WTC11 (cell line): ENCODE measurements at regions not wholly inside any gene's neighbourhood (a gene's known extent, or its start where the extent isn't known, plus 50 kb on each side); places are given as distances from the start of the nearest gene placed in this dataset.

Experiments
- ATAC-seq: fragments of 200-7000 bp; cut with Tn5 transposase; 2 replicates; pipeline ENCODE4 v1.10.0; 2021; ENCODE audit warnings: mild to moderate bottlenecking, moderate library complexity
- CTCF ChIA-PET: fragments of 300-600 bp; sonication (Branson Sonifier 250); formaldehyde crosslinking; loops from one replicate; lab custom pipeline; 2021; ENCODE audit warnings: antibody characterized with exemption; lab: Charles Lee
- POLR2A ChIA-PET: fragments of 350-600 bp; sonication (Branson Sonifier 250); formaldehyde crosslinking; loops from one replicate; lab custom pipeline; 2021; ENCODE audit warnings: antibody characterized with exemption; lab: Charles Lee
- DNase-seq: peaks from one replicate; pipeline ENCODE4 v3.0.0; 2021; ENCODE audit warnings: low spot score
- H3K27ac Mint-ChIP-seq: 2 replicates; pipeline ENCODE4 v1.8.0; 2021; ENCODE audit warnings: mixed read lengths
- H3K27me3 Mint-ChIP-seq: 2 replicates; pipeline ENCODE4 v1.8.0; 2021; ENCODE audit warnings: low read depth, mild to moderate bottlenecking, moderate library complexity, mixed read lengths
- H3K36me3 Mint-ChIP-seq: 2 replicates; pipeline ENCODE4 v1.8.0; 2021; ENCODE audit warnings: mixed read lengths
- H3K4me1 Mint-ChIP-seq: 2 replicates; pipeline ENCODE4 v1.8.0; 2022; ENCODE audit warnings: mixed read lengths
- H3K4me3 Mint-ChIP-seq: 2 replicates; pipeline ENCODE4 v1.8.0; 2021; ENCODE audit warnings: mild to moderate bottlenecking, moderate library complexity, mixed read lengths
- H3K9me3 Mint-ChIP-seq: 2 replicates; pipeline ENCODE4 v1.8.0; 2021; ENCODE audit warnings: mixed read lengths
- ATF2 ChIP-seq: sonication (generic); formaldehyde crosslinking; IDR thresholded peaks from 2 replicates; pipeline ENCODE4 v1.8.1; 2022; ENCODE audit warnings: low read depth, missing genetic modification reagents, borderline replicate concordance
- E2F4 ChIP-seq: sonication (generic); formaldehyde crosslinking; IDR thresholded peaks from 2 replicates; pipeline ENCODE4 v1.8.1; 2022; ENCODE audit warnings: low read depth, mild to moderate bottlenecking, moderate library complexity, missing genetic modification reagents, borderline replicate concordance
- E2F5 ChIP-seq: sonication (generic); formaldehyde crosslinking; IDR thresholded peaks from 2 replicates; pipeline ENCODE4 v1.8.1; 2022; ENCODE audit warnings: mild to moderate bottlenecking, moderate library complexity, missing genetic modification reagents
- ERG ChIP-seq: fragments of 250-450 bp; sonication (Bioruptor Pico); IDR thresholded peaks from 2 replicates; pipeline ENCODE4 v1.8.0; 2021; ENCODE audit warnings: mild to moderate bottlenecking
- ESRRA ChIP-seq: sonication (generic); formaldehyde crosslinking; IDR thresholded peaks from 2 replicates; pipeline ENCODE4 v1.8.1; 2022; ENCODE audit warnings: mild to moderate bottlenecking, missing genetic modification reagents, borderline replicate concordance
- ETV6 ChIP-seq: sonication (generic); formaldehyde crosslinking; IDR thresholded peaks from 2 replicates; pipeline ENCODE4 v1.8.1; 2022; ENCODE audit warnings: mild to moderate bottlenecking, missing genetic modification reagents
- GTF2I ChIP-seq: fragments of 250-450 bp; sonication (Bioruptor Pico); conservative IDR thresholded peaks from 2 replicates; pipeline ENCODE4 v1.4.0; 2021; ENCODE audit warnings: mild to moderate bottlenecking
- NR3C1 ChIP-seq: sonication (generic); formaldehyde crosslinking; conservative IDR thresholded peaks from 2 replicates; pipeline ENCODE4 v1.8.1; 2023; ENCODE audit warnings: low read depth, mild to moderate bottlenecking, missing genetic modification reagents
- PRDM15 ChIP-seq: sonication (generic); formaldehyde crosslinking; IDR thresholded peaks from 2 replicates; pipeline ENCODE4 v1.8.0; 2022; ENCODE audit warnings: missing genetic modification reagents
- TEAD1 ChIP-seq: sonication (generic); formaldehyde crosslinking; IDR thresholded peaks from 2 replicates; pipeline ENCODE4 v1.8.0; 2022; ENCODE audit warnings: mild to moderate bottlenecking, missing genetic modification reagents
- ZMAT4 ChIP-seq: fragments of 250-450 bp; sonication (Bioruptor Pico); IDR thresholded peaks from 2 replicates; pipeline ENCODE4 v1.9.0; 2021; ENCODE audit warnings: mild to moderate bottlenecking
- ZNF138 ChIP-seq: sonication (generic); formaldehyde crosslinking; conservative IDR thresholded peaks from 2 replicates; pipeline ENCODE4 v1.8.1; 2022; ENCODE audit warnings: mild to moderate bottlenecking, moderate library complexity, missing genetic modification reagents
- ZNF219 ChIP-seq: sonication (generic); formaldehyde crosslinking; IDR thresholded peaks from 2 replicates; pipeline ENCODE4 v1.8.0; 2023; ENCODE audit warnings: missing genetic modification reagents, mild to moderate bottlenecking, borderline replicate concordance
- ZNF281 ChIP-seq: sonication (generic); formaldehyde crosslinking; IDR thresholded peaks from 2 replicates; pipeline ENCODE4 v1.8.0; 2023; ENCODE audit warnings: mild to moderate bottlenecking, missing genetic modification reagents
- ZNF425 ChIP-seq: fragments of 250-450 bp; sonication (Bioruptor Pico); conservative IDR thresholded peaks from 2 replicates; pipeline ENCODE4 v1.9.0; 2021; ENCODE audit warnings: mild to moderate bottlenecking

- POLR2A ChIA-PET, result no interaction called here
- ATAC-seq, result no peak
- no peaks in the 10 kb centered on the region for H3K4me1 Mint-ChIP-seq
- H3K9me3 Mint-ChIP-seq, result no peaks in the 10 kb centered on the region
- no peaks in the 10 kb centered on the region for H3K27me3 Mint-ChIP-seq
- no peak overlapping the region for H3K4me3 Mint-ChIP-seq
- TF ChIP-seq TEAD1 (CRISPR knock-in tag) (no peak), ERG (CRISPR knock-in tag) (no peak), ETV6 (CRISPR knock-in tag) (no peak)
- H3K27ac Mint-ChIP-seq, result no peak overlapping the region
- no peaks in the 10 kb centered on the region for H3K36me3 Mint-ChIP-seq
- DNase-seq, result no peak
- CTCF ChIA-PET, result no interaction called here
Measured at GRCh38 chr15:37625576-37625975, 308.9 kb upstream of the TMCO5A start.

- no peak for TF ChIP-seq ATF2
- TF ChIP-seq ZNF138 (CRISPR knock-in tag), result no peak
- TF ChIP-seq ZNF219 (CRISPR knock-in tag), result no peak
- no peak for TF ChIP-seq GTF2I
- Mint-ChIP-seq H3K27me3 (no peaks in the 10 kb centered on the region), H3K4me3 (no peak overlapping the region), H3K9me3 (no peaks in the 10 kb centered on the region), H3K4me1 (no peaks in the 10 kb centered on the region), H3K36me3 (no peaks in the 10 kb centered on the region), H3K27ac (no peak overlapping the region)
- no peak for ATAC-seq
- DNase-seq, result no peak
- CTCF ChIA-PET, result no interaction called here
- POLR2A ChIA-PET, result no interaction called here
Measured at GRCh38 chr15:37628507-37628906, 305.9 kb upstream of the TMCO5A start.

GRCh38 chr15:37636736-37637135 is 297.7 kb upstream of the TMCO5A start:
- Mint-ChIP-seq H3K9me3 (no peaks in the 10 kb centered on the region), H3K4me1 (no peaks in the 10 kb centered on the region), H3K36me3 (no peaks in the 10 kb centered on the region), H3K4me3 (no peak overlapping the region), H3K27ac (no peak overlapping the region), H3K27me3 (no peaks in the 10 kb centered on the region)
- POLR2A ChIA-PET, result no interaction called here
- CTCF ChIA-PET, result no interaction called here
- DNase-seq, result no peak
- no peak for TF ChIP-seq PRDM15 (CRISPR knock-in tag)
- no peak for TF ChIP-seq TEAD1 (CRISPR knock-in tag)
- no peak for TF ChIP-seq E2F4 (CRISPR knock-in tag)
- no peak for TF ChIP-seq ESRRA (CRISPR knock-in tag)
- no peak for TF ChIP-seq ZNF281
- no peak for TF ChIP-seq ZNF425
- TF ChIP-seq ZMAT4 (CRISPR knock-in tag), result no peak
- no peak for TF ChIP-seq NR3C1 (CRISPR knock-in tag)
- TF ChIP-seq GTF2I, result no peak
- TF ChIP-seq E2F5, result no peak
- no peak for ATAC-seq
